ENCODE measurements at regions not wholly inside any gene's neighbourhood (a gene's known extent, or its start where the extent isn't known, plus 50 kb on each side); places are given as distances from the start of the nearest gene placed in this dataset.

- TF ChIP-seq CTCF (IDR thresholded peaks at IDR 0.05; ENCODE audit: insufficient read depth, low read length) (no peak), POLR2AphosphoS5 (IDR thresholded peaks at IDR 0.05; ENCODE audit: low read depth) (no peak), GABPA (IDR thresholded peaks at IDR 0.05; ENCODE audit: low read depth) (no peak), SPI1 (IDR thresholded peaks at IDR 0.05; ENCODE audit: borderline replicate concordance, low read depth) (no peak)
Measured at GRCh38 chr6:122078481-122078880, 321.0 kb upstream of the HSF2 start.
